GM19193 (cell line): ENCODE measurements at regions not wholly inside any gene's neighbourhood (a gene's known extent, or its start where the extent isn't known, plus 50 kb on each side); places are given as distances from the start of the nearest gene placed in this dataset.

Experiments
- POLR2A ChIP-seq: IDR thresholded peaks from 4 replicates; pipeline ENCODE4 v1.6.1; 2011; ENCODE audit not compliant: insufficient read depth, insufficient read length; ENCODE audit errors: extremely low read depth

DNA sequence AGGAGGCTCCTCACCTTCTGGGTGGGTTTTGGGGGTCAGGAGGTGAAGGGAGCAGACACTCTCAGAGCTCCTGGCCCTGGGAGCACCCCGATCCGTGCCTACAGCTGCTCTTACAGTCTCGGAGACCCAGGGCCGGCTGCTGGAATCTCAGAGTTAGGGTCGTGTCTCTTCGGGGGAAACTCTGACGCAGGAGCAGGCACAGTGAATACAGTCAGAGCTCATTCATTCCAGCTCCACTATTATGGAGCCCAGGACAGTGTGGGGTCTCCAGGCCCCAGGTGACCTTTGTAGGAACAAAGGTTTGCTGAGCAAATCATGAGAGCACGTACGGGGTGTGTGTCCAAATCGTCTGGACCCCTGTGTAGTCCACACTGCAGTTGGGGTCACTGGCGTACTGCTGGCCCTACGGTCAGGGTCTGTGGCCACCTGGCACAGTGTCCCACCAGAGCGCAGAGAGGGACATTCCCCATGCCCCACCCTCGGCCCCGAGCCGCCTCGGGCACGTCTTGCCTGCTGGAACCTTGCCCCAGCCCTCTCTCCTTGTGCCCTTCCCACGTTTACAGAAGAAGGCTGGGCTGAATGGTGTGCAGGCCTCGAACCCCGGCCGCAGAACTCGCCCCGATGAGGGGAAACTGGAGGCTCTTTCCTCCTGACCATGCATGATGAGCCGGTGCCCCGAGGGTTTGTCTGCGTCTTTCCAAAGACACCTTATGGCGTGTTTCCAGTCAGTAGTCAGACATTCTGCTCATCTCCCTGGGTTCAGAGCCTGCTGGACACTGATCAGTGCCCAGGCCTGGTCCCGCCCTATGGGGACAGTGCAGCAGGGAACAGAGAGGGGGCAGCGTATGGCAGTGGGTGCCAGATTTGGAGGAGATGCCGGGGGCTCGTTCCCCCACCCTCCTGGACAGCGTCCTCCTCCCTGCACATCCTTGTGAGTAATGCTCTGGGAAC lies 1166.6 kb downstream of the BRD1 start:
- no peak for TF ChIP-seq POLR2A

DNA sequence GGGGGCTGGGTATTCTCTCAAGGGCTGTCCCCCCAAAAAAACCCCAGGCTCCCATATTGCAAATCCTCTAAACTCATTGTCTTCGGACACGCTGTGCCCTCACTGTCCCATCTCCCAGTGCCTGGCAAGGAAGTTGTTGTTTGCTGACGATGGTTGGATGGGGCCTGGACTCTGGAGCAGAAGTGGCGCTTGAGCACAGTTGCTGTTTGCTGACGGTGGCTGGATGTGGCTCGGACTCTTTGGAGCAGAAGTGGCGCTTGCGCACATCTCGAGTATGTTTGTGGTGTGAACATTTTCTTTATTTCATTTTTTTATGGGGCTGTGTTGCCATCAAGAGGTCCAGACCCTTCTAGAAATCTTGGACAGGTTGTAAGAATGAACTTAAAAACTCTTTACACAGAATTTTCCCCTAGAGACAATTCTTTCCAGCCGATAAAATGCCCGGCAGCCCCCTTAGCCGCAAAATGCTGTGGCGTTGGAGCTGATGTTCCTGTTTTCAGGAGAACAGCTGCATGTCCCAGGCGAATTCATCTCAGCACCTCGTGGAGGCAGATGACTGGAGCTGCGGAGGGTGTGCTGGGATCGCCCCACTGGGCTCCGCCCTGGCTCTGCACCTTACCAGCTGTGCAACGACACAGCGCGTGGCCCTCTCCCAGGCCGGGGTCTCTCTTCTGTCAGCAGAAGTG lies 1167.4 kb downstream of the BRD1 start:
- TF ChIP-seq POLR2A: no peak

DNA sequence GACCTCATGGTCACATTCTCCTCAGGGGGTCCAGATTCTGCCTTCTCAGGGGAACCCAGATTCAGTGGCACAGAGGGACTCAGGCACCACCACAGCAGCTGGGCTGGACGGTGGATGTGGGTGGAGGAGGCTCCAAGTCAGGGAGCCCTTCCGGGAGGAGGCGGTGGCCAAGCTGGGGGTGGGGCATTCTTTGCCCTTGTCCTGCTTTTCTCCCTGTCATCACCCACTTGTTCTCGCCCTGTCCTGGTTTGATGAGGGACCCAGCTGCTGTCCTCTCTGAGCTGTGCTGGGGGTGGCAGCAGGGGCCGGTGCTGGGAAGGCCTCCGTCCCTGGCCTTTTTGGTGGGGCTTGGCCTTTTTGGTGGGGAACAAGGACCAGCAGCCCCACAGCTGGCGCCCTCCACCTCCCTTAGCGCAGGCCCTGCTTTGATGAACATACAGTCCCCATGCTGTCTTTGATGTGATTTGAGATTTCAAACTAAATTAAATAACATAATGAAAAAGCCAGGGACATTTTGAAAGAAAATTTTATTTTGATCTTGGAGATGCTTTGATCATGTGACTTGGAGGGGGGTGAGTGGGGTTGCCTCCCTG lies 1168.2 kb downstream of the BRD1 start:
- TF ChIP-seq POLR2A: no peak

DNA sequence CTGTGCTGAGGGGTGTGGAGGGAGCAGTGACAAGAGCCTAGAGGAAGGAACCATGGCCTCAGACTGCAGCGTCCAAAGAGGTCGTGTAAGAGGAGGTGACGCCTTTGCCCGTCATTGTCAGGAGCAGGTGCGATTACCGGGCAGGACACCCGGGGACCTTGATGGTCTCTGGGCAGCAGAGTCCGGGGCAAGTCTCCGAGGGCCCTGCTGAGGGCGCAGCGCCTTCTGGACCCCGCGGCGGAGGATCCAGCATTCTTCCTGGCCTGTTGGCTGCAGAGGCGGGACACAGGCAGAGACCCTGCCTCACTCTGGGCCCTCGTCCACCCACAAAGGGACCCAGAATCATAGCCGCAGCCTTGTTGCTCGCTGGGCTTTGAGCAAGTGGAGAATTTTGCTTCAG lies 1168.8 kb downstream of the BRD1 start:
- TF ChIP-seq POLR2A: no peak

DNA sequence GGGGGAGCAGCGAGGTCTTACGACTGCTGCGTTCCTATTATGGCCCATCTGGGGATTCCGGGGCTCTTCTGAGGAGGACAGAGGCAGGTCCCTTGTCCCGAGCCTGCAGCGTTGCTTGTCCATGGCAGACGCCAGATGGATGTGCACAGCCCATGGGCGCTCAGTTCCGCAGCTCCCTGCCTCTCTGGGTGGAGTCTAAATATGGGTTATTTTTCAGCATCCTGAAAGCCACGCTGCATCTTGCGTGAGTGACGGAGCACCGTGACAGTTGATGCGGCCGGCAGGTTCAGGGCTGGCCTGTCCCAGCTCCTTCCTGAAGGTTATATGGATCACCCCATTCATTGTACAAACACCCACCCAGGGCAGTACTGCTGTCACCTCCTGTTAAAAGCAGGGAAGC lies 1169.4 kb downstream of the BRD1 start:
- no peak for TF ChIP-seq POLR2A

DNA sequence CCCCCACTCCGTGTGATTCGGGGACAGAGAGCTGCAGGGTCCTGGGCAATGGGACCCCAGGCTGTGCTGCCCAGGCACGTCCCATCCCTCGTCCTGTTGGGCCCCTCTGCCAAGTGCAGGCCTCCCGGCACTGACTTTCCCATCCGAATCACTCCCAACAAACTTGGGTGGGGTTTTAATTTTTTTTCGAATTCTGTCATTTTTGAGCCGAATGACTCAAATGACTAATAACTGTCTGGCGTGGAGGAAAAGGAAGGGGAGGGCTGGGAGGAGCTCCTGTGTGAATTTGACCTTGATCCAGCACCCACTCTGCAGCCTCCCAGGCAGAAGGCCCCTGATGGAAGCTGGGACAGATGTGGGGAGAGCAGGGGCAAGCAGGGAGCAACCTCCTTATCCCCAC lies 1173.2 kb downstream of the BRD1 start:
- no peak for TF ChIP-seq POLR2A

DNA sequence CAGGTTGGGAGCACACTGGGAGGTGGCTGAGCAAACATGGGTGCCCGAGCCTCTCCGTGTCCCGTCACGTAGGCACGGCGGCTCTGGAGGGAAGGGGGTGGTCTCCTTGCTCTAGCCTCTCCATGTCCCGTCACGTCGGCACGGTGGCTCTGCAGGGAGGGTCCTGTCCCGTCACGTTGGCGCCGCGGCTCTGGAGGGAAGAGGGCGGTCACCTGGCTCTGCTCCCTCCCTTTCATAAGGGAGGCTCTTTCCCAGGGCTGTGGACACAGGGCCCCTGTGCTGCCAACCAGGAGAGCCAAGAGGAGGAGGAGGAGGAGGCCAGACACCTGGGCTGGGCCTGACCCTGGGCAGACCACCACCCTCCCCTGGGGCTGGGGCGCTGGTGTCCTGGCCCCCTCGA lies 1173.7 kb downstream of the BRD1 start:
- TF ChIP-seq POLR2A: no peak

DNA sequence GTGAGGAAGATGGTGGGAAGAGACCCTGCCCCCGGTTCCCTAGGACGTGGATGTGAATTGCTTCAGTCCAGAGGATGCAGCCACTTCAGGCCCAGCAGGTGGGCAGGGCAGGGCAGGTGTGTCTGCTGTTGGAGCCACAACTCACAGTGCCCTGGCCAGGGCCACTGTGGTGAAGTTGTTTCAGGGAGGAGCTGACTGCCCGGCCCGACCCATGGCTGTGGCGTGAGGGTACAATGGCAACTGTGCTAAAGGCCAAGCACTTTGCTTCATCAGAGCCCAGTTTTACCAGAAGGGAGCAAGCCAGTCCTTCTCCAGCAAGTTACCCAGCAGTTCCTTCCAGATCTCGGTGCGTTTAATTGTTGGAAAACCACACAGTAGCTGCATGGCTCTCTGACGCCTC lies 1174.4 kb downstream of the BRD1 start:
- no peak for TF ChIP-seq POLR2A

DNA sequence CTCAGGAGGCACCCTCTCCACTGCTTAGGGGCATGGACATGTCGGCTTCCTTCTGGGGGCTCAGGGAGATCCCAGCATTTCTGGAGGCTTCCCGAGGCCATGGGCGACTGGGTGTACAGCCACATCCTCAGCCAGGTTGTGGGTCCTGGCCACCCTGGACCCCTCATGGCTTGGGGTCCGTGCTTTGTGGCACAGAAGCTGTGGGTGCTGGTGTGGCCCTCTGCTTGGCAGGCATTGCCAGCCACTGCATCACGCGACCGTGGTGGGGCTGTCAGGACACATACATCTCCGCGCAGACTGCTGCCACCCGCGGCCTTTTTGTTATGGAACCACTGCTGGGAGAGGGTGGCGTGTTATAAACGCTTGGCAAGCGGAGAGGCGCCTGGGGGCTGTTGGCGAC lies 1174.9 kb downstream of the BRD1 start:
- TF ChIP-seq POLR2A: no peak

DNA sequence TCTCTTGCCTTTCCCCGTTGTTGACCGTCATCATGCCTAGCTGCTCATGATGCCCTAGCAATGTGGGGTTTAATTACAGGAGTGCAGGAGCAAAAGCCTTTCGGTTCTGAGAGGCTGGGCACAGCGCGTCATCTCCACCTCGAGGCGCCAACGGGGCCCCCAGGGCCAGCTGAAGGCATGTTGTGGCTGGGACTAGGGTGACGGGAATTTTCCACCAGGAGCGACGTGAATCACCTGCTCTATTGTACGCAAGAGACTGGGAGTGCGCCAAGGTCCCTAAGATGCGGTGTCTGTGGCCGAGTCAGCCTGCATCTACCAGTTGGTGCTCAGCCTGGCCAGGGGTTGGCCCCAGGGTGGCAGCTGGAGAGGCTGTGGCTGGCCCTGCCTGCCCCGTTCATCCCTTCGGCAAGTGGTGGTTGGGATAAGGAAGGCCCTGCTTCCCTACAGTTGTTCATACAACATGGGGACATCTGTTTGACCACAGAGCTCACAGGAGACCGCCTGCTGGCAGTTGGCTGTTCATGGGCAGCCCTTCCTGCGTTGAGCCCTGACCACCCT lies 1175.6 kb downstream of the BRD1 start:
- no peak for TF ChIP-seq POLR2A

DNA sequence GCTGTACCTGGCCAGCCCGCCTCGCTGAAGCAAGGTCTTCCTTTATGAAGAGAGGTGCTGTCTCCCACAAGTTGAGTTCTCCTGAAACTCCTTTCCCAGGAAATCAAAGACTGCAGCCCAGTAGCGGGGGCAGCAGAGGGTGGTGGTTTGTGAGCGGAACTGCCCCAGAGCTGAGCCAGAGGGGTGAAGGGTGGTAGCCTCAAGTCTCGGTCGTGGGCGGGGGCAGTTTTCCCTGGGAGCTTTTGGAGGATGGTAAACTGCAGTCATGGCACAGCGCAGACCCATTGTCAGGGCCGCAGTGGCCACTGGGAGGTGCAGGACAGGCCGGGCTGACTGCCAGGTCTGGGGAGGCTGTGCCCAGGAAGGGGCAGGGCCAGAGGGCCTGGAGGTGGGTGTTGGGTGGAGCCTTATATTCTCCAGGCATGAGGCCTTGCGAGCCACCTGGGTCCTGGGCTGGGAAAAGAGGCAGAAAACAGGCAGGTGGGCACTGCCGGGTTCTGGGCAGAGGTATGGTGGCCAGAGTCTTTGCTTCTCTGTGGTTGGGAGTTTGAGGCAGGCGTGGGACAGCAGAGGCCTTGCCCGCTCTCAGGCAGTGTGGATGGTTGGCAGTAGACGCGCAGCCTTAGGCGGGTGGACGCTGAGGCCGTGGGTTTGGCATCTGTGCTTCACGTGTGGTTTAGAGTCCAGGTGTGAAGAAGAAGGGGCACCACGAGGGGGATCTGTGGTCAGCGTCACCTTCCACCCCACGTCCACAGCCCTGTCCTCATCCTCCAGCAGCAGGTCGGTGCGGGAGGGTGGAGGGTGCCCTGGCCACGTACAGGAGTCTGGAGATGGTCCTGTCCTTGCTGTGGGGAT lies 1176.4 kb downstream of the BRD1 start:
- TF ChIP-seq POLR2A: no peak

DNA sequence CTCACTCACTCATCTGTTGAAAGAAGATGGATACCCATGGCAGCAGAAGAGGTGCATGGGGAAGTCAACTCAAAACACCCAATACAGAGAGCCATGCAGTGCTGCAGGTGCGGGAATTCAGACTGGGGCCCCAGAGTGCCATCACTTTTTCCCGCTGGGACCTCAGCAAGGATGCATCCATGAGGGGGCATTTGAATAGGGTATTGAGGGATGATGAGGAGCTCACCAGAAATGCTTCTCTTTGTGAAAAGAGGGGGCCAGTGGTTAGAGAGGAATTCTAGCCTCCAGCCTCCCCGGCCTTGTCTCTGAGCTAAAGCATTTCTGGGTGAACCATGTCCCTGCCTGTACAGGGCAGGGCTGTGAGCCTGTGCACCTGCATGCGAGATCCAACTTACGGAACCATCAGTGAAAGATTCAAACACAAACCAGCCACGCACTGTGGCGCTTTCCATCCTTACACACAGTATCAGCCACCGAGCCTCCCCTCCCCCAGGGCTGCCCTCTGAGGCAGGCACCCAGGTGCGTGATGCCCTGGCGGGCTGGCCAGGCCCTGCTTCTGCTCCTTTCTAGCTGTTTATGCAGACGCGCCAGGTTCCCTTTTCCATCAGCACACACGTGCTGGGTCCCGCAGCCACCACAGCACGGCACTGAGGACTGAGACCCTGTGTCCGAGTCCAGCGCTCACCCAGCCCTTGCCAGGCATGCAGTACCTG lies 1177.2 kb downstream of the BRD1 start:
- TF ChIP-seq POLR2A: no peak

DNA sequence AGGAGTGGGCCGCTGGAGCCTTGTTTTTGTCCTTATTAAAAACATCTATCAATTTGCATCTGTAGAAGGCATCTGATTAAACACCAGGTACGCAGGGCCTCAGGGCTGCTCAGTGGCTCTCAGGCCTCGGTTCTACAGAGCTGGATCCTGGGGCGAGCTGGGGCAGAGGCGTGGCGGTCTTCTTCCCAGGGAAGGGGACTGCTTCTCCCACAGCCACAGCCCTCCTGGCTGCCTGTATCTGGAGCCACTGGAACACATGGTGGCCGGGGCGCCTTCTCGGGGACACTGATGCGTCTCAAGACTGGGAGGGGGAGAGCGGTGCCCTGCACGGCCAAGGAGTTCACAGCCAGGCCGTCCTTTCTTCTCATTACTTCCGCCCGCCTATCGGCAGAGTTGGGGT lies 1178.2 kb downstream of the BRD1 start:
- no peak for TF ChIP-seq POLR2A

DNA sequence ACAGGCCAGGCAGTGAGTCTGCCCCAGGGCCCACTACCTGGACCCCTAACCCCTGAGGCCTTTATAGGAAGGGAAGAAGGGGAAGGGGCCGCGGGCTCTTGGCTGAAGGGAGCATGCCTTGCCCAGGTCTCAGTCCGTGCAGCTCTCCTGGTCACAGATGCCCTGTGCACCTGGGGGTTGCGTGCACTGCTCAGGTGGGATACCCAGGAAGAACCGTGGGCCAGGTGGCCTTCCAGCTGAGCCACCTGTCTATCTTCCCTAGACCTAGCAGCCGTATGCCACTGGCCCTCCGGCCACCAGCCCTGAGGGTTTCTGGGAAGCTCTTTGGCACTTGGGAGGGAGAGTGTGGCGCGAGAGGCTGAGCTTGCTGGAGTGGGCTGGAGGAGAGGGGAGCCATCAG lies 1178.6 kb downstream of the BRD1 start:
- no peak for TF ChIP-seq POLR2A
